A204.1 (cell line): ENCODE measurements at regions not wholly inside any gene's neighbourhood (a gene's known extent, or its start where the extent isn't known, plus 50 kb on each side); places are given as distances from the start of the nearest gene placed in this dataset.
"Not testable (repeated sequence)": the region's sequence is repeated elsewhere in the genome, so short reads cannot be mapped to it uniquely, and the experiment has no call there.

ENCODE experiments used
- FAIRE-seq: peaks from 2 replicates; lab custom pipeline; 2012; peaks lifted over from hg19 to GRCh38; lab: Jason Lieb, UNC

DNA sequence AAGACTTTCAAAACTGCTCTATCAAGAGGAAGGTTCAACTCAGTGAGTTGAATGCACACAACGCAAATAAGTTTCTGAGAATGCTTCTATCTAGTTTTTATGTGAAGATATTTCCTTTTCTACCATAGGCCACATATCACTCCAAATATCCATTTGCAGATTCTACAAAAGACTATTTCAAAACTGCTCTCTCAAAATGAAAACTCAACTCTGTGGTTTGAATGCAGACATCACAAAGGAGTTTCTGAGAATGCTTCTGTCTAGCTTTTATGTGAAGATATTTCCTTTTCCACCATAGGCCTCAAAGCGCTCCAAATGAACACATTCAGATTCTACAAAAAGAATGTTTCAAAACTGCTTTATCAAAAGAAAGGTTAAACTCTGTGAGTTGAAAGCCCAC is 1093.1 kb upstream of the DEFB115 start:
- FAIRE-seq: not testable (repeated sequence)

GRCh38 chr20:30167540-30167939 is 1089.9 kb upstream of the DEFB115 start:
- FAIRE-seq: no peak

DNA sequence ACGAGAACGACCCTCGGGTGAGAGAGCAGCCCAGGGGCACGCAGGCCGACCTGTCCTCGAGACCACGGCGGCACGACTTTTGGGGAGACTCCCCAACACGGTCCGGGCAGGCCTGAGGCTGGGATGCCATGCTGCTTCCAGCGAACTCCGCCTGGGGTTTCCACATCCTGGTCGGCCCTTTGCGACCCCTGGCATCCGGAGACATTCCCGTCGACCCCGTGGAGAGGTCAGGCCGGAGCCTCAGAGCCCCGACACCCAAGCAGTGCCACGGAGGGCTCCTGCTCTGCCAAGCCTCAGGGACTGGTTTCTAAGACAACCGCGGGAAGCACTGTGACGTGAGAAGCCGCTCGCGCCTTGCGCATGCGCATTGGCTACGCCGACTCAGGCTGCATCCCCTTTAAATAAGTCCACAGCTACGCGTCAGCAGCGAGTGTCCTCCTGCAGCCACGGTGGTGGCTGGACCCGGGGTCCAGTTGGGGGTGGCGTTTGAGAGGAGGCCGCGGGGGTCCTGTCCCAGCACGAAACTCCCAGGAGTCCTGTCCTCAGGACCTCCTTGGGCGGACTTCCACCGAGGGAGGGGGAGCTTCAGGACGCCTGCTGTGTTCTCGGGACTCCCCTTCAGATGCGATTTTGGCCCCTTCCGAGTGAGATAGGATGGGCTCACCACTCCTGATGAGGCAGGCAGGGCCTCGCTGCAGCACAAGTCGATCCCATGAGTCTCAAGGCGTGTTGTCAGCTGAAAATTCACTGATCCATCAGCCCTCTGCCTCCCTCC is 1089.3 kb upstream of the DEFB115 start:
- FAIRE-seq: no peak

- no peak for FAIRE-seq
Measured at GRCh38 chr20:30168800-30169138, 1088.7 kb upstream of the DEFB115 start.

DNA sequence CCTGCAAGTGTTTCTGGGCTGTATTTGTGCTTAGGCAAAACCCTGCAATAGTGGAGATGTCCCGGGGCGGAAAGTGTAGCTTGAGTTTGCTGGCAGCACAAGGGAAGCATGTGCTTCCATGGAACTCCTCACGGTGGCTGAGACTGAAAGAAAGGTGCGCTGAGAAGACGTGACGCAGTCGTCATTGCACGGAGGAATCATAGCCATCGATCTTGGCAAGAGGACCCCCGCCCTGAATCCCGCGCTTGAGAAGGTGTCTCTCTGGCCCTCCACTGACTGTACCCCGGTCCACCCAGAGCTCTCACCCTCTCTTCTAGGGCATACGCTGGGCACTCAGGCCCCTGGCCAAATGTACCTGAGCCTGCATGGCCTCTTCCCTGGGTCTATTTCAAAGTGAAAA is 1081.8 kb upstream of the DEFB115 start:
- FAIRE-seq: no peak

- not testable (repeated sequence) for FAIRE-seq
Measured at GRCh38 chr20:30183124-30183523, 1074.3 kb upstream of the DEFB115 start.

DNA sequence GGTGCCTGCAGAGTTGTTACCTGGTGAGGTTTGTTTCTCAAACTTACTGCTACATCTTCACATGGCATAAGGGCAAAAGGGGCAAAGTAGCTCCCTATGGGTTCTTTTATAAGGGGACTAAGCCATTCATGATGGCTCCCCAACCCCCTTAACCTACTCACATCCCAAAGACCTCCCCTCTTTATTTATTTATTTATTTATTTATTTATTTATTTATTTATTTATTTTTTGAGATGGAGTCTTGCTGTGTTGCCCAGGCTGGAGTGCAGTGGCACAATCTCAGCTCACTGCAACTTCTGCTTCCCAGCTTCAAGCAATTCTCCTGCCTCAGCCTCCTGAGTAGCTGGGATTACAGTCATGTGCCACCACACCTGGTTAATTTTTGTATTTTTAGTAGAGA is 1065.7 kb upstream of the DEFB115 start:
- FAIRE-seq: not testable (repeated sequence)

GRCh38 chr20:30234477-30234876 is 1023.0 kb upstream of the DEFB115 start:
- not testable (repeated sequence) for FAIRE-seq

DNA sequence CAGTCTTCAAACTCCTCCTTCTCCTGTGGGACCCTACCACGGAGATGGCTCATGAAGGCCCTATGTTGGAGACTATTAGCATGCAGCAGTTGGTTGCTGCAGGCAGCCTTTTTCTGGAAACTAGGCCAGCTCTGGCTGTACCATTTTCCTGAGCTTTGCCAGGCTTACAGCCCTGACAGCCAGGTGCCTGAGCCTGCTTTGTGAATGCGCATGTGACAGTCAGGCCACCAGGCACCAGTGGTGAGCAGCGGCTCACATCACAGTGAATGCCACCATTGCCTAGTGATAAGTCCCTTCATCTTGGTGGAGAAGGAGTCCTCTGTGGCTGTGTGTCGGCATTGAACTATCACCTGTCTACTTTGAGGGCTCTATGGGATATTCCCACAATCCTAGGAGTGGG is 982.4 kb upstream of the DEFB115 start:
- FAIRE-seq: not testable (repeated sequence)

DNA sequence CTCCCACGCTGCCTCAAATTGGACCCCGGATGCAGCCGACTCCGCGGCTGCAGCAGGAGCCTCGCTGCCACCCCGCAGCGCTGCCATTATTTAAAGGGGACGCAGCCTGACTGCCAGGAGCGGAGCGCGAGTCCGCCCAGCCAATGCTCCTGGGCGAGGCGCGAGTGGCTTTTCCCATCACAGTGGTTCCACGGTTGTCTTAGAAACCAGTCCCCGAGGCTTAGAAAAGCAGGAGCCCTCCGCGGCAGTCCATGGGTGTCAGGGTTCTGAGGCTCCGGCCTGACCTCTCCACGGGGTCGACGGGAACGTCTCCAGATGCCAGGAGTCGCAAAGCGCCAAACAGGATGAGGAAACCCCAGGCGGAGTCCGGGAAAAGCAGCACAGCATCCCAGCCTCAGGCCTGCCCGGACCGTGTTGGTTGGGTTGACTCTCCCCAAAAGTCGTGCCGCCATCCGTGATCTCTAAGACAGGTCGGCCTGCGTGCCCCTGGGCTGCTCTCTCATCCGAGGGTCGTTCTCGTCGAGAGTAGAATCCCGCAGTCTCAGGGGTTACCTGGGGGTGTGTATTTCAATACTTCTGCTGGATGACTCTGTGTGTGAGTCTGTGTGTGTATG is 975.8 kb upstream of the DEFB115 start:
- no peak for FAIRE-seq

- FAIRE-seq: not testable (repeated sequence)
Measured at GRCh38 chr20:30283476-30284280, 973.8 kb upstream of the DEFB115 start.

GRCh38 chr20:30284281-30284905 is 973.1 kb upstream of the DEFB115 start:
- FAIRE-seq: no peak

DNA sequence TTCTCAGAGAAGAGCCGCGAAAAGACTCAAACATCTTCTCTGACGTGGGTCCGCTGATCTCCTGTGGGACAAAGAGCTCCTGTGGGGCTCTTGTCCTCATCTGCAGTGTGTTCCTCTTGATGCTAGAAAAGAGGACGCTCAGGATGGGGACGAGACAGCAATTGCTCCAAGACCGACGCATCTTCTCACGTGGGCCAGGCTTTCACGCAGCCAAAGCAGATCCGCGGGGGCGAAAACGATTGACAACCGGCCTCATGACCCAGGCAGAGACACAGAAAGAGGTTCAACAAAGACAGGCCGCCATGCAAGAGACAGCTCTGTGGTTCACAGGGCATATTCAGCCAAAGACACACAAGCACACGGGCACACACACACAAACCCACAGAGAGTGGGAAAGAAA is 971.8 kb upstream of the DEFB115 start:
- no peak for FAIRE-seq

- FAIRE-seq: no peak
Measured at GRCh38 chr20:30286157-30286556, 971.3 kb upstream of the DEFB115 start.

DNA sequence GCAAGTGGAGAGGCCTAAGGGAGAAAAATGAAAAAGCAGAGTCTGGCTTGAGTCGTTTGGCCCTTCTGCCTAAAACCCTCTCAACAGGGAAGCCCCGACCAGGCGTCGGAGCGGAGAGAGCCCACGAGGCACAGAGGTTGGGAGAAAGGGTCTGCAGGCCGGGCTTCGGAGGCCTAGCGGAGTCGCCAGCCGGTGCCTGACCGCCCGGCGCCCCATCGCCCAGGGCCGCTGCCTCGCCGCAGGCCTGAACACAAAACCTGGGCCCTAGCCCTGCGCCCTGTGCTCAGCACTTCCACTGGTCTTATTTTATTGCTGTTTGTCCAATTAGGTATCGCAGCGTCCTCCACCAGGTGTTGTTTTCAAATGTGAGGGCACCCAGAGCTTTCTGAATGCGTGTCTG is 970.0 kb upstream of the DEFB115 start:
- FAIRE-seq: not testable (repeated sequence)

DNA sequence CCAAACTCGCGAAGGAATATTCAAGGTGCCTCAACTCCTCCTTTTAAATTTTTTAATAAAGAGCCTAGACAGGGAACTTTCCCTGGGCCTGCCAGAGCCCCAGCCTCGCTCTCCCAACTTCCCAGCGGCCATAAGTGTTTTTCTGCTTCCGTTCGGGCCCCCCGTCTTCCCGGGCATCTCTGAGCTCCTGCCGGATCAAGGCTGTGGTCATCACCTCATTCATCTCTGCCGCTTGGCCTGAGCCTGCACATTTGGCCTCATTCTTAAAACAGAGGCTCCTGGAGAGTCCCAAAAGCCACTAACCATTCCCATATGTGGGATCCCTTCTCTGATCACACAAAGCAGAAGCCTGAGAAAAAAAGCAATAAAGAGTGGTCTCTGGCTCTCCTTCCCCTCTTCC is 969.1 kb upstream of the DEFB115 start:
- FAIRE-seq: no peak

- FAIRE-seq: not testable (repeated sequence)
Measured at GRCh38 chr20:30289049-30289448, 968.4 kb upstream of the DEFB115 start.

DNA sequence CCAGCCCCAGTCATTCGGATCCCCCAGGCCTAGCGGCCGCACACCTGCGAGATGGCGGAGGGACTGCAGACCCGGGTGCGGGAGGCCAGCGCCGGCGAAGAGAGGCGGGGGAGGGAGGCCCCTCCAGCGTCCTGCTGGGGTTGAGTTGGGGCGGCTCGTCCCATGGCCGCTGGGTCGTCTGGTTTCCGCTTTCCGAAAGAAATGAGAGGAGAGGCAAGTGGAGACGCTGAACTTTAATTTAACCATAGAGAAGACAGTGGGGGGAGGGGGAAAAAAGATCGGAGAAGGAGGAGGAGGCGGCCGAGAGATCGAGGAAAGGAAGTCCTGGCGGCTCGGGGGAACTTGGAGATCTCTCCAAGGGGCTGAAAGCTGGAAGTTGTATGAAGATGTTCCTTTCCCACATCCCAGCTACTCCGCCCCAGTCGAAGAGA is 967.7 kb upstream of the DEFB115 start:
- FAIRE-seq: not testable (repeated sequence)

- FAIRE-seq: not testable (repeated sequence)
Measured at GRCh38 chr20:30290361-30291063, 967.0 kb upstream of the DEFB115 start.

- not testable (repeated sequence) for FAIRE-seq
Measured at GRCh38 chr20:30291064-30291379, 966.4 kb upstream of the DEFB115 start.

GRCh38 chr20:30291686-30292085 is 965.8 kb upstream of the DEFB115 start:
- not testable (repeated sequence) for FAIRE-seq

DNA sequence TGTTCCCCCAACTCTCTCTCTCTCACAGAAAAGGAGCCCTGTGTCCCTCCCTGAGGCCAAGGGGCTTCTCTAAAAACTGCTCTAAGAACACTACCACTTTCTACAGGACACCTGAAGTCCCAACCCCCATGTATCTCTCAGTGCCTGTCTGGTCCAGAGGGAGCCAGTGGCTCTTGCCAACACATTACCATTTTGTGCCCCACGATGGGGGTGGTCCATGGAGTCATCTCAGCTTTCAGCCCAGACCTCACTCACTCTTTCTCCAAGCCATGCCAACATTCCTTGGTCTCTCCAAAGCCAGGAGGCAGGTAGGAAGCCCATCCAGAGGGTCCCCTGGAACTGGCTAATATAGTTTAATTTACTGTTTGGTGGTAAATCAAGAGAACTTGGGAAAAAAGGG is 962.1 kb upstream of the DEFB115 start:
- not testable (repeated sequence) for FAIRE-seq
